ENCODE measurements at regions not wholly inside any gene's neighbourhood (a gene's known extent, or its start where the extent isn't known, plus 50 kb on each side); places are given as distances from the start of the nearest gene placed in this dataset.

DNA sequence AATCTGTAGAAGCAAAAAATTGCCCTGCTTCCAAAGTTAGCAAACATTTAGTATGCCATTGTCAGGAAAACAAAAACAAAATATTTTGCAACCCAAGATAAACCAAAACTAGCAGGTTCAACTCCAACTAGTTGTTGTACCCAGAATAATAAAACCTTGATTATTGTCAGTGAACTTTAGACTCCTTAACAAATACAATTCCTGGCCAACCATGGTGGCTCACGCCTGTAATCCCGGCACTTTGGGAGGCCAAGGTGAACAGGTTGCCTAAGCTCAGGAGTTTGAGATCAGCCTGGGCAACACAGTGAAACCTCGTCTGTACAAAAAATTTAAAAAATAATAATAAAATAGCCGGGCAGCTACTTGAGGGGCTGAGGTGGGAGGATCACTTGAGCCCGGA is 53.6 kb upstream of the EPCAM start:
- Histone ChIP-seq H3K4me1 (replicated peaks) (peaks cover 29% of the 10 kb centered on the region), H3K27ac (no peak overlapping the region), H3K36me3 (no peaks in the 10 kb centered on the region), H3K9me3 (replicated peaks) (no peaks in the 10 kb centered on the region), H3K27me3 (replicated peaks) (no peaks in the 10 kb centered on the region), H3K4me3 (no peak overlapping the region)
- DNase-seq (ENCODE audit: low read depth in 1 of 2, low spot score in 2 of 2): no peak

DNA sequence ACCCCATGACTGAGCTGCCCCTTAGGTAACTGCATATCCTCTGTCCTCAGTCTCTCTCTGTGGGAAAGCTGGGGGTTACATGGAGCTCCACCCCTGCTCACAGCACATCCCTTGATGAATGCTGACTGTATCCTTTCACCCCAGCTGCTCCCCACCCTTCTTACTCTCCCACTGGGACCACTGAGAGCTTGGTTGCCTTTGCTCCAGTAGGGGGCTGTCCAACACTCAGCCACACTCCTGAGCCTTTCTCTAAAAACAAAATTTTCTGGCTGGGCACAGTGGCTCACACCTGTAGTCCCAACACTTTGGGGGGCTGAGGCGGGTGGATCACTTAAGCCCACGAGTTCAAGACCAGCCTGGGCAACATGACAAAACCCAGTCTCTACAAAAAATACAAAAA is 55.4 kb upstream of the EPCAM start:
- no peaks in the 10 kb centered on the region for H3K9me3 ChIP-seq (replicated peaks)
- H3K27me3 ChIP-seq (replicated peaks): no peaks in the 10 kb centered on the region
- no peak overlapping the region for H3K27ac ChIP-seq
- DNase-seq (ENCODE audit: low read depth in 1 of 2, low spot score in 2 of 2): no peak
- no peaks in the 10 kb centered on the region for H3K36me3 ChIP-seq
- H3K4me1 ChIP-seq (replicated peaks): peaks cover 20% of the 10 kb centered on the region
- H3K4me3 ChIP-seq: no peak overlapping the region

DNA sequence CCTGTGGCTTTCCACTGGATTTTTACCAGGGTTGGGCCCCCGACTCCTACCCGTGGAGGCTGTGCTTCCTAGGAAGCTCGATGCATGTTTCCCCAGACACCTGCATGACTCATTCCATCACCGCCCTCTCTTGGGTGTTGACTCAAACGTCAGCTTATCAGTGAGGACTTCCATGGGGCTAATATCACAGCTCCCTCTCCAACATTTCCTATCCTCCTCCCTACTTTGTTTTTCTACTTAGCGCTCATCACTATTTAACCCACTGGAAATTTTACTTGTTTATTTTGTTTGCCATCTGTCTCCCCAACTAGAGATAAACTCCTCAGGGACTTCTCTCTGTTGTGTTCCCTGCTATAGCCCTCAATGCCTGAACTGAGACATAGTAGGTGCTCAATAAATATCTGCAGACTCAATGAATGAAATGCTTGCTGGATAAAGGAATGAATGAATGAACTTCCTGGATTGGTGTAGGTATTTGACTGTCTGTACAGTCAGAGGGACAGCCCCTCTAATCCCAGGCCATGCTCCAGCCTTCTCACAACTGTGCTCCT is 55.9 kb upstream of the EPCAM start:
- Histone ChIP-seq H3K4me1 (replicated peaks) (peaks cover 20% of the 10 kb centered on the region), H3K36me3 (no peaks in the 10 kb centered on the region), H3K27me3 (replicated peaks) (no peaks in the 10 kb centered on the region), H3K27ac (no peak overlapping the region), H3K4me3 (no peak overlapping the region), H3K9me3 (replicated peaks) (no peaks in the 10 kb centered on the region)
- DNase-seq (ENCODE audit: low read depth in 1 of 2, low spot score in 2 of 2): no peak

DNA sequence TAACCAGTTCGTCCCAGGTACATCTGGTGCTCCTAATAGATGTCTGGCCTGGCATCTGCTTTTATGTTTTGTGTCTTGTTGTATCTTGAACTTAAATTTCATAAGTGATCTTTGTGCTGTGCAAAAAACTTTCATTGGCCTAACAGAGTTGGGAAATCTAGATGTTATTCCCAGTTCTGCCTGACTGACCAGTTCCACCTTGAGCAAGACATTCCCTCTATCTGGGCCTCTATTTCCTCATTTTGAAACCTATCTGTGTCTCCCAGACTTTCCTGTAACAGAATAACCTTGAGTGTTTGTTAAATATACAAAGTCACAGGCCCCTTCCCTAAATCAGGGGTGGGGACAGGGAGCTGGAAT is 56.6 kb upstream of the EPCAM start:
- DNase-seq (ENCODE audit: low read depth in 1 of 2, low spot score in 2 of 2): no peak
- H3K4me1 ChIP-seq (replicated peaks): peaks cover 21% of the 10 kb centered on the region
- no peak overlapping the region for H3K27ac ChIP-seq
- no peaks in the 10 kb centered on the region for H3K27me3 ChIP-seq (replicated peaks)
- no peak overlapping the region for H3K4me3 ChIP-seq
- no peaks in the 10 kb centered on the region for H3K36me3 ChIP-seq
- H3K9me3 ChIP-seq (replicated peaks): no peaks in the 10 kb centered on the region

DNA sequence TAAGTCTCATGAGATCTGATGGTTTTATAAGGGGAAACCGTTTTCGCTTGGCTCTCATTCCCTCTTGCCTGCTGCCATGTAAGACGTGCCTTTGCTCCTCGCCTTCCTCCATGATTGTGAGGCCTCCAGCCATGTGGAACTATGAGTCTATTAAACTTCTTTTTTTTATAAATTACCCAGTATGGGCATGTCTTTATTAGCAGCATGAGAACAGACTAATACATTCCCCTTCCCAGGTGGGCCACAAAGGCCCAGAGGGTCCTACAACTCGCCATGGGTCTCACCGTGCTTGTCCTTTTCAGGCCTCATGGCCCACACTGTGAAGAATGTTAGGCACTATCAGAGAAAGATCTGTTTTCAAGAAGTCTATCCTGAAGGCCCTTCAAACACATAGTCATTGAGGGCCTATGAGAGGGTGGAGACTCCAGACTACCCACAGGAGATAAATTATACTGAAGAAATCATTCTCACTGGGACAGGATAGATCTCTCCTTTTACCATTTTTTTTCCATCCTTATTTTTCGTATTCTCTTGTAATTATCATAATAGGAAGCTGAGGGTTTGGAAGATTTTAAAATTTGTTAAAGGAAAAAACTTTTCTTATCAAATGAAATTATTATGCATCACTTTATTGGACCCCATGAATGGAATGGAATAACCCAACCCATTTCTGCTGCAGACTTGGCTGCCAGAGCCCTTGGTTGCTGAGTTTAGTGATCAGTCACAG is 57.2 kb upstream of the EPCAM start:
- peaks cover 26% of the 10 kb centered on the region for H3K4me1 ChIP-seq (replicated peaks)
- DNase-seq (ENCODE audit: low read depth in 1 of 2, low spot score in 2 of 2): no peak

DNA sequence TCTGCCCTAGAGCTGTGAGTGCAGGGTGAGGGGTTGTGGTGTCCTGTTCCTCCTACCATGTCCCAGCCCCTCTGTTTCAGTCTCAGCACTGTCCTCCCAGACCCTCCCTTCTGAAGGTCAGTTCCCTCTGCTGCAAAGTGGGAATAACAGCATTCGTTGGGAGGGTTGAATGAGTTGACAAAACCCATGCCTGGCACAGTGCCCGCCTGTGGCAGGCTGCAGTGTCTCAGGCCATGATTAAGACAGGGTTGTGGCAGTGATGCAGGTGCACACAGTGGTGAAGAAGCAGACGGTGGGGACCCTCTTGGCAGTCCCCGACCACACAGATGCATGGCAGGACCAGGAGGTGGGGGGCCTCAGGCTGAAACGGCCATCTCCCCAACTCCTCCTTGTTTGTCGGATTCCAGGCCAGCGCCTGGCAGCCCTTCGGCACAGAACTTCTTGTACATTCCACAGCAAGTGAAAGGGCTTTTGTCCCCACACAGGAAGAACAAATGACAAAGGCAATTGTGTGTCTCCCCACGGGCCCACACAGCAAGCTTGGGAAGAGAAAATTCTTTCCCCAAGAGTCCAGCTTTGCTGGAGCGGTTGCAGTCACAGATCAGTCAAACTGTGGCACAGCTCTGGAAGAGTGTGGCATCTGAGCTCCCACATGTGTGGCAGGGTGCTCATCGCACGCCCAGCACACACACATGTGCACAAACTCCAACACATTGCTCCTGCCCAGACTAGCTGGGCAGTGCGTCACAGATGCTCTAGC is 58.1 kb upstream of the EPCAM start:
- no peak overlapping the region for H3K27ac ChIP-seq
- H3K36me3 ChIP-seq: no peaks in the 10 kb centered on the region
- no peaks in the 10 kb centered on the region for H3K27me3 ChIP-seq (replicated peaks)

More for the DNA sequence above, 57.2 kb upstream of the EPCAM start:
- H3K27ac ChIP-seq: no peak overlapping the region
- H3K9me3 ChIP-seq (replicated peaks): no peaks in the 10 kb centered on the region
- no peaks in the 10 kb centered on the region for H3K36me3 ChIP-seq
- no peaks in the 10 kb centered on the region for H3K27me3 ChIP-seq (replicated peaks)
- no peak overlapping the region for H3K4me3 ChIP-seq

DNA sequence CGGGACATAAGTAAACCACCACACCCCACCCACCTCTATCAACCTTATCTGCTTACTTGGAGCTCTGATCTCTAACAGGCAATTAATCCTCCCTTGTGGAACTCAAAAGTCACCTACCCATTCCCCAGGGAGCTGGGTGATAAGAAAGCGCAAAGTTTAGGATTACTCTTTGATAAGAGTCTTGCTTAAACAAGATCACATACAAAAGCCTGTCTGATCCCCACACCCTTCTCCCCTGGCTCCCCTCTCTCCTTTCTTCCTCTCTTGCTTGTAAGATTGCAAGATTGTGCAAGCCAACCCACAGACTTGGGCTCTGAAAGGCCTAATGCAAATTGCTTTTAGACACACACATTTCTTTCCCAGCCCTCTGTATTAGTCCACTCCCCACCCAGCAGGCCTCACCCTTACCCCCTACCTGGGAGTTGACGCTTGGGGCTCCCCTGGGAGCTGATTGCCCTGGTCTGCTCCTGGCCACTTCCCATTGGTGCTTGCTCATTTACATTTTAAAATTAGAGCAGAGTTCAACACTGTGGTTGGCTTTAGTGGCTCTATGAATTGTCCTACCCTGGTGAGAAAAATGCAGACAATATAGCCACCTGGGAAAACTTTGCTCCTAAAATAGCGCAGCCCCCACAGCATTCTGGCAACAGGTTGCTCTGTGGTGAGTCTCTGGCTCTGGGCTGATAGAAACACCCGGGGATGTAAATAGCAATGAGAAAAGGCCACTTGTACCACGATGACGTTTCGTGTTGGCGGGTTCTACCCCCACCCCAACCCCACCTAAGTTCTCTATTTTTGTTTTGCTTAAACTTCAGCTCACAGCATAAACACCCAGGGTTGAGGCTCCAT is 58.9 kb upstream of the EPCAM start:
- H3K4me3 ChIP-seq: no peak overlapping the region
- no peaks in the 10 kb centered on the region for H3K9me3 ChIP-seq (replicated peaks)
- no peaks in the 10 kb centered on the region for H3K27me3 ChIP-seq (replicated peaks)
- DNase-seq (ENCODE audit: low read depth in 1 of 2, low spot score in 2 of 2): no peak
- peaks cover 26% of the 10 kb centered on the region for H3K4me1 ChIP-seq (replicated peaks)
- no peaks in the 10 kb centered on the region for H3K36me3 ChIP-seq
- H3K27ac ChIP-seq: no peak overlapping the region

More for the DNA sequence above, 58.1 kb upstream of the EPCAM start:
- peaks cover 26% of the 10 kb centered on the region for H3K4me1 ChIP-seq (replicated peaks)
- no peak overlapping the region for H3K4me3 ChIP-seq
- DNase-seq (ENCODE audit: low read depth in 1 of 2, low spot score in 2 of 2): peak in 1 of 2 experiments; percentile 48
- no peaks in the 10 kb centered on the region for H3K9me3 ChIP-seq (replicated peaks)

DNA sequence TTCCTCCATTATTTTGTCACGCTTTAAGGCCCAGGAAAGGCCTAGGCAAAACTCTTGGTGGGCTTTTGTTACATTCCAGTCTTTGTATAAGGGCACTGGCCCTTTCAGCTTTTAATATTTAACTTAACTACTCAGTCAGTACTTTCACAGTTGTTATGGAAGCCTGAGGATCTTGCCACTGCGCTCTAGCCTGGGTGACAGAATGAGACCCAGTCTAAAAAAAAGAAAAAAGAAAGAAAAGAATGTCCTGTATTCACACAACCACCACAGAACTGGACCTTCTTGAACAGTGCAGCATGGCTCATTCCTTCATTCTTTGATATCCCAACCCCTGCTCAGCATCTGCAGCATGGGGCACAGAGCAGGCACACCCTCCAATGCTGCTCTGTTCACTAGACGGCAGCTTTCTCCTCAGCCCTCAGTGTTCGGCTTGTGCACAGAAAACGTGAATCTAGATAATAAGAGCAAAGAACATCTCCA is 59.6 kb upstream of the EPCAM start:
- no peak for DNase-seq (ENCODE audit: low read depth in 1 of 2, low spot score in 2 of 2)
- no peak overlapping the region for H3K27ac ChIP-seq
- no peaks in the 10 kb centered on the region for H3K9me3 ChIP-seq (replicated peaks)

DNA sequence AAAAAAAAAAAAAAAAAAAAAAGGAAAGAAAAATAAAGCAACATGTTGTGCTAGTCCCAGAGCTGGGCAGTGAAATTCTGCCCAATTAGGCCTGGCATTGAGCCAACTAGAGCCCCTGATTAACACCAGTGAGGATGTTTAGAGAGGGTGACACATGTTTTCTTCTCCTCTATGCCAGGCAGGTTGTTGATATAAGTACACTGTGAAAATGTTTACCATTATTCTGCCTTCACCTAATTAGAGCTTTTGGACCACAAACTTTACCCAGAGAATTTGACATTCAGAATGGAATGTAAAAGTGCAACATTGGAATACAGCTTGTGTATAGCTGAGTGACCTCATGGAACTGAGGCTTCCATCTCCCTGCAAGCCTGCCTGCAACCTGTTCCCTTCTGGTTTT is 62.0 kb upstream of the EPCAM start:
- Histone ChIP-seq H3K27me3 (replicated peaks) (no peaks in the 10 kb centered on the region), H3K9me3 (replicated peaks) (no peaks in the 10 kb centered on the region), H3K4me1 (replicated peaks) (peaks cover 19% of the 10 kb centered on the region), H3K36me3 (no peaks in the 10 kb centered on the region), H3K27ac (no peak overlapping the region), H3K4me3 (no peak overlapping the region)
- peak in 1 of 2 experiments; percentile 61 for DNase-seq (ENCODE audit: low read depth in 1 of 2, low spot score in 2 of 2)

More for the DNA sequence above, 59.6 kb upstream of the EPCAM start:
- Histone ChIP-seq H3K4me1 (replicated peaks) (peaks cover 26% of the 10 kb centered on the region), H3K36me3 (no peaks in the 10 kb centered on the region), H3K4me3 (no peak overlapping the region), H3K27me3 (replicated peaks) (no peaks in the 10 kb centered on the region)

DNA sequence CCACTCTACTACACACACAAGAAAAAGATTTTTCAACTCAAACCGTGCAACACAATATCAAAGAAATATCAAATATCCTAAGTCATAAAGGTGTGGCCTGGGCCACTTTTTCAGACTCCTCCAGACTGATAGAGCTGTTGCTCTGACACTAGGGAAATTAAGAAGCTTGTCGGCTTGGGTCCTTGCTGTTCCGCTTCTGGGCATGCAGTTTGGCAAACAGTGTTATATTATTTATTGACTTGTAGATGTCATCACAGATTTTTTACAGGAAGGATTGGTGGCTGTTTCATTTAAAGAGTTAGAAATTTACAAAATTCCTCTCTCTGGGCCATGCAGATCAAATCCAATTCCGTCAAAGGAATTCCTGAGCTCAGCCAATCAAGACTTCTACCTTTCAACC is 64.5 kb upstream of the EPCAM start:
- DNase-seq (ENCODE audit: low read depth in 1 of 2, low spot score in 2 of 2): no peak
- peaks cover 14% of the 10 kb centered on the region for H3K4me1 ChIP-seq (replicated peaks)
- H3K4me3 ChIP-seq: no peak overlapping the region
- no peak overlapping the region for H3K27ac ChIP-seq
- H3K36me3 ChIP-seq: no peaks in the 10 kb centered on the region
- H3K27me3 ChIP-seq (replicated peaks): no peaks in the 10 kb centered on the region
- no peaks in the 10 kb centered on the region for H3K9me3 ChIP-seq (replicated peaks)

DNA sequence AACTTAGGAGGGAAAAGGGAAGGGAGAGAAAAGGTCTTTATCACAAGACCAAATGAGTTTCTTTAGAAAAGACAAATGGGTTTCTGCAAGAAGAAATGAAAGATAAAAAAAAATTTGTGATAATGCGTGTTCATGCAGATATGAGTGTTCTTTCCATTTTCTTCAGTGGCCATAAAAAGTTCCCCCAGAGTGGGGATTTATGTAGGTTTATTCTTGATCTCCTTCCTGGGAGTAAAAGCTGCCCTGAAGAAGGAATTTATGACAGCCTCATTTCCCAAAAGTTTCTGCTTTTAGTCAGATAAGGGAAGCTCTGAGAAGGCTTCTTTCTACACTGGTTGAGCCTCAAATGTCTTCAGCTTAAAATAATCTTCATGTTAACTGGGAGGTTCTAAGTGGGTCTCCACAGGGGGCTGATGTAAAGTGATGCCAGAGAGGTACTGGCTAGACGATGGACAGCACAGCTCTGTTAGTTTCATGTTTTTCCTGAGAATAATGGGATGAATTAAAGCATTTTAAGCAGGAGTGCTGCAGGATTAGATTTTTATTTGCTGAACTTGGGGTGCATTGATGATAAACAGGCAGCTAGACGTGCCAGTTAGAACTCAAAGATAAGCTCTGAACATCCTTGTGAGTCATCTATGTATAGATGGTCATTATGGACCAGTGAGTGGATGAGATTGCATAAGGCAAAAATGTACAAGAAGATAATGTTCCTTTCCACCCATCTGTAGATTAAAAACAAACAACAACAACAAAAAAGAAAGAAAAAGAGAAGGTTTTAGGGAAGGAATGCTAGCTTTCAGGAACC is 65.6 kb upstream of the EPCAM start:
- Histone ChIP-seq H3K27me3 (replicated peaks) (no peaks in the 10 kb centered on the region), H3K36me3 (no peaks in the 10 kb centered on the region), H3K9me3 (replicated peaks) (no peaks in the 10 kb centered on the region), H3K4me1 (replicated peaks) (peaks cover 14% of the 10 kb centered on the region), H3K4me3 (no peak overlapping the region), H3K27ac (no peak overlapping the region)
- no peak for DNase-seq (ENCODE audit: low read depth in 1 of 2, low spot score in 2 of 2)

DNA sequence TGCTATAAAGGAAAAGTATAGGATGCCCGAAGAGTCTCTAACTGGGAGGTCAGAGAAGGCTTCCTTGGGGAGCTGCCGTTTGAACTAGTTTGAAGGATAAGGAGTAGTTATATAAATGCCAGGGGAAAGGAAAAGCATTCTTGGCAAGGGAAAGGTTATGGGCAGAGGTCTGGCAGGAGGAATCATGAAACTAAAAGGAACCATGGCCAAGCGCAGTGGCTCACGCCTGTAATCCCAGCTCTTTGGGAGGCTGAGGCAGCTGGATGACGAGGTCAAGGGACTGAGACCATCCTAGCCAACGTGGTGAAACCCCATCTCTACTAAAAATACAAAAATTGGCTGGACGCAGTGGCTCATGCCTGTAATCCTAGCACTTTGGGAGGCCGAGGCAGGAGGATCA is 66.8 kb upstream of the EPCAM start:
- Histone ChIP-seq H3K9me3 (replicated peaks) (no peaks in the 10 kb centered on the region), H3K4me1 (replicated peaks) (peaks cover 12% of the 10 kb centered on the region), H3K36me3 (no peaks in the 10 kb centered on the region), H3K27ac (no peak overlapping the region), H3K4me3 (no peak overlapping the region), H3K27me3 (replicated peaks) (no peaks in the 10 kb centered on the region)
- no peak for DNase-seq (ENCODE audit: low read depth in 1 of 2, low spot score in 2 of 2)

DNA sequence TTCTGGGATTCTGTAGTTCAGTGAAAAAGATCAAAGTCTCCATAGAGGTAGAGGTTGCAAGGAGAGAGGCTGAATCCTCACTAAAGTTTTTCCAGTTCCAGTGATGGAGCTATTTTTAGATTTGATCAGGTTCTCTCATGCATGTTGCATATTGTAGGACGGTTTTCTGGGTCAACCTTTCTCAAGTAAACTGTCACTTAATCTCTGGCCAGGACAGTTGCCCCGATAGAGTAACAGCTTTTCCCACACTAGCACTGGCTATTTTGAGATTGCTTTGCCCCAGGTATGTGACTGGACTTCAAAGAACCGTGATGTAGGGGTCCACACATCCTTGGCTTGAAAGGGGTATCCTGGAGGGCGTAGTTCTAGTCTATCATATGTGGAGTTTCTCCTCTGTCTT is 67.4 kb upstream of the EPCAM start:
- Histone ChIP-seq H3K4me1 (replicated peaks) (peaks cover 8% of the 10 kb centered on the region), H3K9me3 (replicated peaks) (no peaks in the 10 kb centered on the region), H3K4me3 (no peak overlapping the region), H3K27me3 (replicated peaks) (no peaks in the 10 kb centered on the region), H3K27ac (no peak overlapping the region), H3K36me3 (no peaks in the 10 kb centered on the region)
- no peak for DNase-seq (ENCODE audit: low read depth in 1 of 2, low spot score in 2 of 2)
